Ectodermal cell (in vitro differentiated cells): ENCODE measurements at regions not wholly inside any gene's neighbourhood (a gene's known extent, or its start where the extent isn't known, plus 50 kb on each side); places are given as distances from the start of the nearest gene placed in this dataset.

Experiments
- H3K27ac ChIP-seq: 2 replicates; pipeline ENCODE4 v1.7.0; 2013; ENCODE audit warnings: mild to moderate bottlenecking, low read depth, low read length; ENCODE audit not compliant: insufficient read depth, poor library complexity, severe bottlenecking
- H3K27me3 ChIP-seq: 2 replicates; pipeline ENCODE4 v1.7.0; 2013; ENCODE audit warnings: mild to moderate bottlenecking, low read length; ENCODE audit not compliant: insufficient read depth, control insufficient read depth, poor library complexity, severe bottlenecking
- H3K36me3 ChIP-seq: one replicate; pipeline ENCODE4 v1.7.0; 2013; ENCODE audit warnings: low read length; ENCODE audit not compliant: control insufficient read depth, insufficient read depth
- H3K4me1 ChIP-seq: one replicate; pipeline ENCODE4 v1.7.0; 2013; ENCODE audit warnings: low read length; ENCODE audit not compliant: control insufficient read depth, insufficient read depth
- H3K4me3 ChIP-seq: 2 replicates; pipeline ENCODE4 v1.7.0; 2013; ENCODE audit warnings: low read depth, low read length, control low read depth; ENCODE audit not compliant: insufficient read depth
- H3K9me3 ChIP-seq: 2 replicates; pipeline ENCODE4 v1.7.0; 2013; ENCODE audit warnings: mild to moderate bottlenecking, low read length, moderate library complexity; ENCODE audit not compliant: control insufficient read depth
- WGBS, 2 experiments: methylation state at CpG; one replicate each; pipeline ENCODE4 v1.1.7; 2013; ENCODE audit warnings: missing lambda C conversion rate in 2 of 2; 5-methylcytosine and 5-hydroxymethylcytosine counted together

DNA sequence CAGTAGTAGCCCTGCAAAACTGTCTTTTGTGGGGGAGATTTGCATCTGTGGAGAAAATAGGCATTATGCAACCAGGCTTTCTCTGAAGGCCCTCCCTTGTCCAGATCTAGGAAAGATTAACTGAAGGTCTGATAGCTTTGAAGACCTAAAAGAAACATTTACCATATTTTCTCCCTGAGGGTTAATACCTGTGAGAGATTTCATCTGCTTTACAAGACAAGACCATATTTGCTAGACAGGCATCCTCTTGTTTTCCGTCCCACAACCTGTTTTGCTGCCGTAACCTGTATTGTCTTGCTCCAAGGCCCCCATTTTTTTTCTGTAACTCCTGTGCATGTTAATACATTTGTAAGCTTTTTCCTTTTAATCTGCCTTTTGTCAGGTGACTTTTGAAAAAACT, 1985.2 kb upstream of the CDH9 start:
- H3K9me3 ChIP-seq, result no peaks in the 10 kb centered on the region
- no peaks in the 10 kb centered on the region for H3K27me3 ChIP-seq
- no peak overlapping the region for H3K4me3 ChIP-seq
- H3K36me3 ChIP-seq, result no peaks in the 10 kb centered on the region
- H3K27ac ChIP-seq, result no peak overlapping the region
- no peaks in the 10 kb centered on the region for H3K4me1 ChIP-seq
- 96 to 98% methylated on average over 2 of the region's 2 CpGs for WGBS, 2 experiments

DNA sequence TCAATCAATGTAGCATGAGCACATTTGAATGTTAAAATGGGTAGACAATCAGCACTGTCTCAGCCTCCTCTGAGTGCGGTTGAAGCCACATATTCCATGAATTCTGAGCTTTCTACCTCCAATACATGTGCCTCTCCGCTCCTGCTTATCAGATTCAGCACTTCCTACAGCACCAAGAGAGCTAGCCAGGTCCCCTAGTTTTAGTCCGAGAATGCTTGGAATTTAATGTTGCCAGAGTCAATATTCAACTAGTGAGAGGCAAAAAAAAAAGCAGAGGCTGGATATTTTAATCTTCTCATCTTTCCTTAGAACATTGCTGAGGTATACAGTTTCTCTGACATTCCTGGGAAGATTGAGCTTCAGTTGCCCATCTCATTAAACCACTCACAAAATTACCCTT, 1979.1 kb upstream of the CDH9 start:
- WGBS, 2 experiments, result 91 to 93% methylated on average over 3 of the region's 3 CpGs
- no peaks in the 10 kb centered on the region for H3K4me1 ChIP-seq
- no peak overlapping the region for H3K27ac ChIP-seq
- no peaks in the 10 kb centered on the region for H3K36me3 ChIP-seq
- no peaks in the 10 kb centered on the region for H3K27me3 ChIP-seq
- H3K9me3 ChIP-seq, result no peaks in the 10 kb centered on the region
- H3K4me3 ChIP-seq, result no peak overlapping the region

DNA sequence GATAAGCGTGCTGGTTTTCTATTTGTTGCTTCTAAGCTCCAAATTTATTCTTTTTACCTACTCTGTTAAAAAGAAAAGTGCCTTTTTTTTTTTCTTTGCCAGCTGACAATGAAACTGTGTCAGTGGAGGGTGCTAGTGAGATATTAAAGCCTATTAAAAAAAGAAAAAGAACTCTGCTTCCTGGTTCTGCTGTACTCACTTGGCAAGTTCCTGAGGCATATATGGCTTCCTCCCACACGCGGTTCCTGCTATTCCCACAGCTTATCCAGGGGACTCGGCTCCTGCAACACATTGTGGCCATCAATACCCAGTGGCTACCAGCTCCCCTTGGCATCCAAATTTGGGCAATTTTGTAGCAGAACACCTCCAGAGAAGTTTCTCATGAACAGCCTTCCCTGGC, 1977.7 kb upstream of the CDH9 start:
- no peaks in the 10 kb centered on the region for H3K4me1 ChIP-seq
- no peak overlapping the region for H3K4me3 ChIP-seq
- WGBS, 2 experiments, result 88 to 91% methylated on average over 3 of the region's 4 CpGs
- H3K9me3 ChIP-seq, result no peaks in the 10 kb centered on the region
- no peak overlapping the region for H3K27ac ChIP-seq
- H3K36me3 ChIP-seq, result no peaks in the 10 kb centered on the region
- H3K27me3 ChIP-seq, result no peaks in the 10 kb centered on the region

DNA sequence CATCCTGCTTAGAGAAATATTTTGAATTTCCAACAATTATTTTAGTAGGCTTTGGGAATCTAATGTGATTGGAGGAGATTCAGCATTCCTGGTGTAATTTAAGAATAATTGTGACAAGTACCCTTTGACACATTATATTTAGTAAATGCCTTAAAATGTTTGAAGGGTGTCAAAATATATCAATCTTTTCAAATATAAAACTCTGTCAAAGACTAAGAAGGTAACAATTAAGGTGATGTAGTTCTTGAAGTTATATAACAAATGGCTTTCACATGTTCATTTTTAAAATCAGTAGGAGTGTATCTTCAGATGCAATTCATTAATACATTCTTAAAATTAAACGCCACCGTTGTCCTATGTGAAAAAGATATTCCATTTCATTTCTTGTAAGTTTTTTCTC, 1977.1 kb upstream of the CDH9 start:
- no peaks in the 10 kb centered on the region for H3K27me3 ChIP-seq
- no peak overlapping the region for H3K4me3 ChIP-seq
- H3K9me3 ChIP-seq, result no peaks in the 10 kb centered on the region
- H3K4me1 ChIP-seq, result no peaks in the 10 kb centered on the region
- WGBS, 2 experiments, result 100% methylated on average over 2 of the region's 2 CpGs; no CpG with 5 or more reads in 1 of the 2 experiments
- H3K36me3 ChIP-seq, result no peaks in the 10 kb centered on the region
- H3K27ac ChIP-seq, result no peak overlapping the region

DNA sequence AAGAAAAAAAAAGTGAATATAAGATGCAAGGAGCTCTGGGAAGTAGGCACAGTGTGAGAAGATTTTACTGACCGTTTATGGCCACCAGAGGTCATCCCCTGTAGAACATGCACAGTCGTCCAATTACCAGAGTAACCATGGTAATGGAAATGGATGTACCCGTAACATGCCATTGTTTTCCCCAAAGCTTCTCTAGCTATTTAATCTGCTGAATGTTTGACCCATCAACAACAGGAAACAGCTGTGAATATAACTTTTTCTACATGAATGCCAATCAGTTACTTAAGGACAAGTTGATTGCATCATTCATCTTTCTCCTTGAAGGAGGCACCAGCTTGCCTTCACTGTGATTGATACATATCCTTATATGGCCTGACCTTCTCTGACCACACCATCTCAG, 1967.0 kb upstream of the CDH9 start:
- Histone ChIP-seq H3K9me3 (no peaks in the 10 kb centered on the region), H3K36me3 (no peaks in the 10 kb centered on the region), H3K27ac (no peak overlapping the region), H3K4me3 (no peak overlapping the region), H3K27me3 (no peaks in the 10 kb centered on the region), H3K4me1 (no peaks in the 10 kb centered on the region)
- 79 to 83% methylated on average over 3 of the region's 3 CpGs for WGBS, 2 experiments

DNA sequence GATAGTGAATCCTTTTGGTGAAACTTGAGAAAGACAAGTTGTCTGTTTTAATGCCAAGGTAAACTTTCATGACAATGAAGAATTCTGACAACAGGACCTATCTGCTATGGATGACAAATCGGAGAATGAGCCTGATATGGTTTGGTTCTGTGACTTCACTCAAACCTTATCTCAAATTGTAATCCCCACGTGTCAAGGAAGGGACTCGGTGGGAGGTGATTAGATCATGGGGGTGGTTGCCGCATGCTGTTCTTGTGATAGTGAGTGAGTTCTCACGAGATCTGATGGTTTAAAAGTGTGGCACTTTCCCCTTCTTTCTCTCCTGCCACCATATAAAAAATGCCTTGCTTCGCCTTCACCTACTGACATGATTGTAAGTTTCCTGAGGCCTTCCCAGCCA, 1964.1 kb upstream of the CDH9 start:
- H3K4me3 ChIP-seq, result no peak overlapping the region
- H3K36me3 ChIP-seq, result no peaks in the 10 kb centered on the region
- H3K4me1 ChIP-seq, result no peaks in the 10 kb centered on the region
- H3K27ac ChIP-seq, result no peak overlapping the region
- 85 to 90% methylated on average over 2 to 4 of the region's 6 CpGs for WGBS, 2 experiments
- no peaks in the 10 kb centered on the region for H3K27me3 ChIP-seq
- H3K9me3 ChIP-seq, result no peaks in the 10 kb centered on the region

DNA sequence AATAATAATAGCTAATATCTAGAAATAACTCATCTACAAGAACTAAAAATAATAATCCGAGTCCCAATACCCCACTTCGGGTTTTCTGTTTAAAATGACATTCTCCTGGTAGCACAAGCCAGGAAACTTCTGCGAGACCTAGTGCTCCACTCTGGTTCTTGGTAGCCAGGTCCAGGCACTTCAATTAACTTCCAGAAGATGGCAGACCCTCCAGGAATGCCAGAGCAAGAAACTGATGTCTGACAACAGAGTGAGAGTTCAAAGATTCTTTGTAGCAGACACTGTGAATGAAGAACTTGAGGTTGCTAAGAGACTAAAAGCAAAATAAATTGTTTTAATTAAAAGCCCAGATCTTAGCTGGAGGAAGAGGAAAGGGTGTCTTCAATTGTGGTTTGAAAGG, 1963.3 kb upstream of the CDH9 start:
- H3K27ac ChIP-seq, result no peak overlapping the region
- H3K27me3 ChIP-seq, result no peaks in the 10 kb centered on the region
- H3K4me1 ChIP-seq, result no peaks in the 10 kb centered on the region
- no peak overlapping the region for H3K4me3 ChIP-seq
- H3K9me3 ChIP-seq, result no peaks in the 10 kb centered on the region
- H3K36me3 ChIP-seq, result no peaks in the 10 kb centered on the region
- 89 to 90% methylated on average over 3 of the region's 3 CpGs for WGBS, 2 experiments

DNA sequence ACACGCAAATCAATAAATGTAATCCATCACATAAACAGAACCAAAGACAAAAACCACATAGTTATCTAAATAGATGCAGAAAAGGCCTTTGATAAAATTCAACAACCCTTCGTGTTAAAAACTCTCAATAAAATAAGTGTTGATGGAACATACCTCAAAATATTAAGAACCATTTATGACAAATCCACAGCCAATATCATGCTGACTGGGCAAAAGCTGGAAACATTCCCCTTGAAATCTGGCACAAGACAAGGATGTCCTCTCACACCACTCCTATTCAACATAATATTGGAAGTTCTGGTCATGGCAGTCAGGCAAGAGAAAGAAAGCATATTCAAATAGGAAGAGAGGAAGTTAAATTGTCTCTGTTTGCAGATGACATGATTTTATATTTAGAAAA, 1946.3 kb upstream of the CDH9 start:
- Histone ChIP-seq H3K9me3 (no peaks in the 10 kb centered on the region), H3K4me3 (no peak overlapping the region), H3K4me1 (no peaks in the 10 kb centered on the region), H3K27me3 (no peaks in the 10 kb centered on the region), H3K36me3 (no peaks in the 10 kb centered on the region), H3K27ac (no peak overlapping the region)
- WGBS, 2 experiments, result 90% methylated on average over 2 of the region's 2 CpGs

DNA sequence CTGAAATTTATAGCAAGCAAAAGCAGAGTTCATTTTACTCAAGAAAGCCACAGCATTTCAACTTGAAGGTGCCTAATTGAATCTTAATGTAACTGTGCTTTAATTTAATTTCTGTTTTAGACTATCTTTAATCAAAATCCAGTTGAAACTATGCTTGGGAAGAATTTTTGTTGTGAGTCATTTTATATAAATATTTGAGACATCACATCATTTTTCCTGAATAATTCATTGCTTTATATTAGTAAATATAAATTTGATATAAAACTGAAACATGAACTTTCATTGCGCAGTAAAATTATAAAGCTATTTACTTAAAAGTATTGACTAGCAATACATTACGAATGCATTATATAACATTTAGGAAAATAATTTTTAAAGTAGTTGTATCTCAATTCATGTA, 1937.1 kb upstream of the CDH9 start:
- H3K27ac ChIP-seq, result no peak overlapping the region
- no peaks in the 10 kb centered on the region for H3K27me3 ChIP-seq
- no CpG with 5 or more reads among the region's 2 CpGs for WGBS, 2 experiments
- no peaks in the 10 kb centered on the region for H3K36me3 ChIP-seq
- H3K4me3 ChIP-seq, result no peak overlapping the region
- H3K9me3 ChIP-seq, result no peaks in the 10 kb centered on the region
- no peaks in the 10 kb centered on the region for H3K4me1 ChIP-seq

DNA sequence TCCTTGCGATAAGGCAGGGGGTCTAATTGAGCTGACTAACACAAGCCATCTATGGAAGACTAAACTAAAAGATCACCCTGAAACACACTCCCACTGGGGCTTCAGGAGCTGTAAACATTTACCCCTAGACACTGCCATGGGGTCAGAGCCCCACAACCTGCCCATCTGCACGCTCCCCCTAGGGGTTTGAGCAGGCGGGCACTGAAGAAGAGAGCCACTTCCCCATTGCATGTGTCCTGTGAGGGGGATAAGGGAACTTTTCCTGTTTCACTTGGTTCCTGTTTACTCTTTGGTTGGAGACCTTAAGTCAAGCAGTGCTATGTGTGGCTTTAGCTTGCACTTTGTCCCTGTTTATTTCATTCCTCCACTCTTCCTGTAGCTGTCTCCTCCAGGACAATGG, 1929.5 kb upstream of the CDH9 start:
- H3K36me3 ChIP-seq, result no peaks in the 10 kb centered on the region
- H3K27ac ChIP-seq, result no peak overlapping the region
- H3K4me1 ChIP-seq, result no peaks in the 10 kb centered on the region
- H3K9me3 ChIP-seq, result no peaks in the 10 kb centered on the region
- 86 to 92% methylated on average over 3 of the region's 3 CpGs for WGBS, 2 experiments
- H3K4me3 ChIP-seq, result no peak overlapping the region
- no peaks in the 10 kb centered on the region for H3K27me3 ChIP-seq

DNA sequence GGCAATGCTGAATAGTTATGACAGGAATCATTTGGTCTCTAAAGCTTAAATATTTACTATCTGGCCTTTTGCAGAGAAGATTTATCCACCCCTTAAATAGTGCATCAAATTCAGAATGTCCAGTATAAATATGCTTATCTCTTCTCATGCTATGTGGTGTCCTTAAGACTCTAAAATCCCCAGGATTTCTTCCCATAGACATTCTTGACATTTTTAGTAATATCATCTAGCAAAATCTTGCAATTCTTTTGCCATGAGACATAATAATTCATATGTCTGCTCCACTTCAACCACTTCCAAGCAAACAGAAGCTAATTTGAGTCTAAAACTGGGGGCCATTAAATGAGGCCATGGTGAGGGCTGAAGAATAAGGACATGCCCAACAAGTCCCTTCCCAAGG, 1923.4 kb upstream of the CDH9 start:
- Histone ChIP-seq H3K9me3 (no peaks in the 10 kb centered on the region), H3K36me3 (no peaks in the 10 kb centered on the region), H3K27me3 (no peaks in the 10 kb centered on the region), H3K27ac (no peak overlapping the region), H3K4me1 (no peaks in the 10 kb centered on the region), H3K4me3 (no peak overlapping the region)
